Ishikawa (cell line): ENCODE measurements at regions not wholly inside any gene's neighbourhood (a gene's known extent, or its start where the extent isn't known, plus 50 kb on each side); places are given as distances from the start of the nearest gene placed in this dataset.

Experiments
- FOXM1 ChIP-seq: IDR thresholded peaks from 2 replicates; pipeline ENCODE4 v1.6.1; 2012; ENCODE audit warnings: low read depth, borderline replicate concordance
- MAX ChIP-seq: IDR thresholded peaks from 2 replicates; pipeline ENCODE4 v1.6.1; 2012
- NFIC ChIP-seq: IDR thresholded peaks from 2 replicates; pipeline ENCODE4 v1.6.1; 2012
- RAD21 ChIP-seq: IDR thresholded peaks from 2 replicates; pipeline ENCODE4 v1.6.1; 2012; ENCODE audit warnings: low read depth
- USF1 ChIP-seq: IDR thresholded peaks from 2 replicates; pipeline ENCODE4 v1.6.1; 2012
- YY1 ChIP-seq: IDR thresholded peaks from 2 replicates; pipeline ENCODE4 v1.6.1; 2012; ENCODE audit warnings: low read depth
- TF ChIP-seq, protein P1 (sequence below): IDR thresholded peaks from 2 replicates; pipeline ENCODE4 v1.6.1; 2012; ENCODE audit warnings: low read depth, mild to moderate bottlenecking

GRCh38 chr2:34799556-34799955 is 1200.5 kb upstream of the FAM98A start:
- no peak for TF ChIP-seq RAD21
- no peak for TF ChIP-seq NFIC
- no peak for TF ChIP-seq MAX
- TF ChIP-seq, protein P1, sequence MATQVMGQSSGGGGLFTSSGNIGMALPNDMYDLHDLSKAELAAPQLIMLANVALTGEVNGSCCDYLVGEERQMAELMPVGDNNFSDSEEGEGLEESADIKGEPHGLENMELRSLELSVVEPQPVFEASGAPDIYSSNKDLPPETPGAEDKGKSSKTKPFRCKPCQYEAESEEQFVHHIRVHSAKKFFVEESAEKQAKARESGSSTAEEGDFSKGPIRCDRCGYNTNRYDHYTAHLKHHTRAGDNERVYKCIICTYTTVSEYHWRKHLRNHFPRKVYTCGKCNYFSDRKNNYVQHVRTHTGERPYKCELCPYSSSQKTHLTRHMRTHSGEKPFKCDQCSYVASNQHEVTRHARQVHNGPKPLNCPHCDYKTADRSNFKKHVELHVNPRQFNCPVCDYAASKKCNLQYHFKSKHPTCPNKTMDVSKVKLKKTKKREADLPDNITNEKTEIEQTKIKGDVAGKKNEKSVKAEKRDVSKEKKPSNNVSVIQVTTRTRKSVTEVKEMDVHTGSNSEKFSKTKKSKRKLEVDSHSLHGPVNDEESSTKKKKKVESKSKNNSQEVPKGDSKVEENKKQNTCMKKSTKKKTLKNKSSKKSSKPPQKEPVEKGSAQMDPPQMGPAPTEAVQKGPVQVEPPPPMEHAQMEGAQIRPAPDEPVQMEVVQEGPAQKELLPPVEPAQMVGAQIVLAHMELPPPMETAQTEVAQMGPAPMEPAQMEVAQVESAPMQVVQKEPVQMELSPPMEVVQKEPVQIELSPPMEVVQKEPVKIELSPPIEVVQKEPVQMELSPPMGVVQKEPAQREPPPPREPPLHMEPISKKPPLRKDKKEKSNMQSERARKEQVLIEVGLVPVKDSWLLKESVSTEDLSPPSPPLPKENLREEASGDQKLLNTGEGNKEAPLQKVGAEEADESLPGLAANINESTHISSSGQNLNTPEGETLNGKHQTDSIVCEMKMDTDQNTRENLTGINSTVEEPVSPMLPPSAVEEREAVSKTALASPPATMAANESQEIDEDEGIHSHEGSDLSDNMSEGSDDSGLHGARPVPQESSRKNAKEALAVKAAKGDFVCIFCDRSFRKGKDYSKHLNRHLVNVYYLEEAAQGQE = no peak
- TF ChIP-seq USF1 = no peak
- no peak for TF ChIP-seq YY1
- TF ChIP-seq FOXM1 = no peak
